Fibroblast of lung (primary cell): ENCODE measurements at regions not wholly inside any gene's neighbourhood (a gene's known extent, or its start where the extent isn't known, plus 50 kb on each side); places are given as distances from the start of the nearest gene placed in this dataset.

Experiments used
- DNase-seq, 2 donors: peaks; one replicate each; pipeline versions ENCODE4 v3.0.0 to v3.0.0-alpha.2; 2010; ENCODE audit warnings: low read depth in 2 of 2
- H2AFZ ChIP-seq: 2 replicates; pipeline ENCODE4 v1.5.1; 2012; ENCODE audit warnings: low read length, control low read depth, inconsistent platforms
- H3K27ac ChIP-seq: 2 replicates; pipeline ENCODE4 v1.5.1; 2011; ENCODE audit warnings: low read length, control low read depth; ENCODE audit not compliant: insufficient read depth
- H3K27me3 ChIP-seq: 2 replicates; pipeline ENCODE4 v1.5.1; 2011; ENCODE audit warnings: mild to moderate bottlenecking, low read length; ENCODE audit not compliant: control insufficient read depth, insufficient read depth
- H3K36me3 ChIP-seq: 2 replicates; pipeline ENCODE4 v1.5.1; 2011; ENCODE audit warnings: low read length; ENCODE audit not compliant: control insufficient read depth, insufficient read depth
- H3K4me1 ChIP-seq: 2 replicates; pipeline ENCODE4 v1.5.1; 2011; ENCODE audit warnings: low read length; ENCODE audit not compliant: control insufficient read depth, insufficient read depth; ENCODE audit errors: extremely low read depth
- H3K4me2 ChIP-seq: 2 replicates; pipeline ENCODE4 v1.5.1; 2011; ENCODE audit warnings: low read length, control low read depth; ENCODE audit not compliant: insufficient read depth; ENCODE audit errors: extremely low read depth
- H3K4me3 ChIP-seq, 4 experiments: fragments of 200-600 bp in 1 of 4; sonication (generic) in 1 of 4; replicated peaks in 1 of 4; 2 replicates each; pipeline ENCODE4 v1.5.1; 2011 to 2016; ENCODE audit warnings: low read length in 4 of 4, low read depth in 3 of 4, mild to moderate bottlenecking in 3 of 4, control low read depth in 2 of 4, inconsistent platforms in 1 of 4, mixed read lengths in 1 of 4; ENCODE audit not compliant: insufficient read depth in 1 of 4; ENCODE audit errors: control extremely low read depth in 1 of 4
- H3K79me2 ChIP-seq: 2 replicates; pipeline ENCODE4 v1.5.1; 2012; ENCODE audit warnings: mild to moderate bottlenecking, low read length, inconsistent platforms; ENCODE audit not compliant: control insufficient read depth, insufficient read depth
- H3K9ac ChIP-seq: 2 replicates; pipeline ENCODE4 v1.5.1; 2011; ENCODE audit warnings: mild to moderate bottlenecking, low read length, control low read depth; ENCODE audit not compliant: insufficient read depth
- H3K9me3 ChIP-seq: 2 replicates; pipeline ENCODE4 v1.5.1; 2012; ENCODE audit warnings: low read depth, low read length; ENCODE audit not compliant: control insufficient read depth, insufficient read depth
- H4K20me1 ChIP-seq: 2 replicates; pipeline ENCODE4 v1.5.1; 2011; ENCODE audit warnings: low read length; ENCODE audit not compliant: control insufficient read depth, insufficient read depth; ENCODE audit errors: extremely low read depth
- EZH2 ChIP-seq: IDR thresholded peaks from 2 replicates; pipeline ENCODE4 v1.5.1; 2012; ENCODE audit warnings: low read length, control low read depth, mild to moderate bottlenecking; ENCODE audit errors: missing control alignments
- TF ChIP-seq, protein P1 (sequence below), 2 donors: IDR thresholded peaks in 1 of 2; conservative IDR thresholded peaks in 1 of 2; 1 replicate in 1 of 2; 2 replicates in 1 of 2; pipeline ENCODE4 v1.5.1; 2011 to 2012; ENCODE audit warnings: low read length in 2 of 2, control low read depth in 1 of 2, inconsistent platforms in 1 of 2, low read depth in 1 of 2, mild to moderate bottlenecking in 1 of 2

DNA sequence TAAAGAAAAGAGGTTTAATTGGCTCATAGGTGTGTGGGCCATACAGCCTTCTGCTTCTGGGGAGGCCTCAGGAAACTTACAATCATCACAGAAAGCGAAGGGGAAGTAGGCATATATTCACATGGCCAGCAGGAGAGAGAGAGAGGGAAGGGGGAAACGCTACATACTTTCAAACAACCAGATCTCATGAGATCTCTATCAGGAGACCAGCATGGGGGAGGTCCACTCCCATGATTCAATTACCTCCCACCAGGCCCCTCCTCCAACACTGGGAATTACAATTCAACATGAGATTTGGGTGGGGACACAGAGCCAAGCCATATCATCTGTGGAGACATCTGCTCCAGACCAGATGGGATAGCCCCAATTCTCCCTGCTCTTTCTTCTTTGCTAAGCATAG, 866.0 kb downstream of the BRD1 start:
- Histone ChIP-seq H3K4me1 (no peaks in the 10 kb centered on the region), H3K4me2 (no peak overlapping the region), H3K79me2 (no peaks in the 10 kb centered on the region), H3K27ac (no peak overlapping the region), H3K4me3 (no peak overlapping the region), H3K36me3 (no peaks in the 10 kb centered on the region), H4K20me1 (no peaks in the 10 kb centered on the region), H3K9ac (no peak overlapping the region), H3K27me3 (no peaks in the 10 kb centered on the region), H3K9me3 (no peaks in the 10 kb centered on the region), H2AFZ (no peak overlapping the region)
- DNase-seq, result no peak
- TF ChIP-seq EZH2, result no peak
- TF ChIP-seq, protein P1, sequence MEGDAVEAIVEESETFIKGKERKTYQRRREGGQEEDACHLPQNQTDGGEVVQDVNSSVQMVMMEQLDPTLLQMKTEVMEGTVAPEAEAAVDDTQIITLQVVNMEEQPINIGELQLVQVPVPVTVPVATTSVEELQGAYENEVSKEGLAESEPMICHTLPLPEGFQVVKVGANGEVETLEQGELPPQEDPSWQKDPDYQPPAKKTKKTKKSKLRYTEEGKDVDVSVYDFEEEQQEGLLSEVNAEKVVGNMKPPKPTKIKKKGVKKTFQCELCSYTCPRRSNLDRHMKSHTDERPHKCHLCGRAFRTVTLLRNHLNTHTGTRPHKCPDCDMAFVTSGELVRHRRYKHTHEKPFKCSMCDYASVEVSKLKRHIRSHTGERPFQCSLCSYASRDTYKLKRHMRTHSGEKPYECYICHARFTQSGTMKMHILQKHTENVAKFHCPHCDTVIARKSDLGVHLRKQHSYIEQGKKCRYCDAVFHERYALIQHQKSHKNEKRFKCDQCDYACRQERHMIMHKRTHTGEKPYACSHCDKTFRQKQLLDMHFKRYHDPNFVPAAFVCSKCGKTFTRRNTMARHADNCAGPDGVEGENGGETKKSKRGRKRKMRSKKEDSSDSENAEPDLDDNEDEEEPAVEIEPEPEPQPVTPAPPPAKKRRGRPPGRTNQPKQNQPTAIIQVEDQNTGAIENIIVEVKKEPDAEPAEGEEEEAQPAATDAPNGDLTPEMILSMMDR (conservative IDR thresholded peaks at IDR 0.05 in 1 of 2, IDR thresholded peaks at IDR 0.05 in 1 of 2; ENCODE audit: low read depth in 1 of 2, low read length in 2 of 2), result no peak

DNA sequence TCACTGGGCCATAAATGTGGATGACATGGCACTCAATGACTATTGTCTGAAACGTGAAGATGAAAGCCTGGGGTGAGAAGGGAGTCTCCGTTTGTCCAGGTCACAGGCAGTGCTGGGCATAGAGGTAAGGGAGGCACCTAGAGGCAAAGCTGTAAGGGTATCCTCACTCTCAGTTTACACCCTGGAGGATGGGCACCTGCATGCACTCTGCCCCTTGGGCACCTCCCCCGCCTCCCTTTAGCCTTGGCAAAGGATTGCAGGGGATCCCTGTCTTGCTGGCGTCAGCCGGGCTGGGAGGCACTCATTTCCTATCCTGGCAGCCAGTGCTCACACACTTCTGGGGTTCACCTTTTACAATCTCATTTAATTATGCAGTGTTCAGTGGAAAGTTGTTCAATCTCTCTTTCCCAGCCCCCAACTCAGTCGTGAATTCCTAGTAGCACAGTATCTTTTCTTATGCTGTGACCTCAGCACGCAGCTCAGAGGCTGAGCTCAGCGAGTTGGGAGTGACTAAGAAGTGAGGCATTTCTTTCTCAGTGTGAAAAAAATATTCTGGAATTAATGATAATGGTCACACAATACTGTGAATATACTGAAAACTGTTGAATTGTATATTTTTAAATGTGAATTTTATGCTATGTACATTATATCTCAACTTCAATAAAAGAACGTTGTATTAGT, 866.6 kb downstream of the BRD1 start:
- no peaks in the 10 kb centered on the region for H3K36me3 ChIP-seq
- no peaks in the 10 kb centered on the region for H3K27me3 ChIP-seq
- H4K20me1 ChIP-seq, result no peaks in the 10 kb centered on the region
- H2AFZ ChIP-seq, result no peak overlapping the region
- H3K4me3 ChIP-seq, result no peak overlapping the region
- no peak for TF ChIP-seq EZH2
- TF ChIP-seq, protein P1 (conservative IDR thresholded peaks at IDR 0.05 in 1 of 2, IDR thresholded peaks at IDR 0.05 in 1 of 2; ENCODE audit: low read depth in 1 of 2, low read length in 2 of 2), result no peak
- no peak overlapping the region for H3K4me2 ChIP-seq
- no peak overlapping the region for H3K9ac ChIP-seq
- no peaks in the 10 kb centered on the region for H3K4me1 ChIP-seq
- DNase-seq, result peak in 1 of 2 donors; percentile 13
- H3K27ac ChIP-seq, result no peak overlapping the region
- H3K9me3 ChIP-seq, result no peaks in the 10 kb centered on the region
- no peaks in the 10 kb centered on the region for H3K79me2 ChIP-seq

DNA sequence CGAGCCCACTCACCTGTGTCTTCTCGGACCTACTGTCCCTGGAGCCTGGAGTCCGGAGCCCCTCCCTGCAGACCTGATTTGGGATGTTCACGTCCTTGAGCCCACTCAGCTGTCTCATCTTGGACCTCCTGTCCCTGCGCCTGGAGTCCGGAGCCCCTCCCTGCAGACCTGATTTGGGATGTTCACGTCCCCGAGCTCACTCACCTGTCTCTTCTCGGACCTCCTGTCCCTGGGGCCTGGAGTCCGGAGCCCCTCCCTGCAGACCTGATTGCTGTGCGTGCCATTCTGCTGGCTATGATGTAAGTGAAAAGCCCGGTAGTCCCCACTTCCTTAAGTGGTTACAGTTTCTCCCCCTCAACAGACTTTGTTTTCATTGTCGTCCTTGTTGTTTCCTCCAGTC, 867.1 kb downstream of the BRD1 start:
- Histone ChIP-seq H3K27me3 (no peaks in the 10 kb centered on the region), H3K27ac (no peak overlapping the region)
- TF ChIP-seq, protein P1 (conservative IDR thresholded peaks at IDR 0.05 in 1 of 2, IDR thresholded peaks at IDR 0.05 in 1 of 2; ENCODE audit: low read depth in 1 of 2, low read length in 2 of 2), result no peak
- no peak for TF ChIP-seq EZH2

More for the DNA sequence above, 867.1 kb downstream of the BRD1 start:
- no peaks in the 10 kb centered on the region for H3K79me2 ChIP-seq
- H4K20me1 ChIP-seq, result no peaks in the 10 kb centered on the region
- no peak overlapping the region for H3K4me2 ChIP-seq
- no peak overlapping the region for H3K9ac ChIP-seq
- H3K4me1 ChIP-seq, result no peaks in the 10 kb centered on the region
- no peak overlapping the region for H3K4me3 ChIP-seq
- H3K9me3 ChIP-seq, result no peaks in the 10 kb centered on the region
- H3K36me3 ChIP-seq, result no peaks in the 10 kb centered on the region
- no peak for DNase-seq
- H2AFZ ChIP-seq, result no peak overlapping the region
